Right lobe of liver (tissue), 6 donors: ENCODE measurements at regions not wholly inside any gene's neighbourhood (a gene's known extent, or its start where the extent isn't known, plus 50 kb on each side); places are given as distances from the start of the nearest gene placed in this dataset.

Experiments
- ATAC-seq, 4 donors: fragments of 200-7000 bp; cut with Tn5 transposase; one replicate each; pipeline ENCODE4 v1.9.1; 2020; ENCODE audit warnings: mild to moderate bottlenecking in 4 of 4, moderate library complexity in 4 of 4
- DNase-seq, 3 donors: peaks; one replicate each; pipeline ENCODE4 v3.0.0-alpha.2; 2020
- H3K27ac ChIP-seq, 3 donors: fragments of 200-600 bp; one replicate each; pipeline ENCODE4 v1.8.0; 2022
- H3K27me3 ChIP-seq, 2 donors: fragments of 200-600 bp; one replicate each; pipeline ENCODE4 v1.8.0; 2022
- H3K36me3 ChIP-seq, 4 donors: fragments of 200-600 bp; sonication (generic) in 1 of 4; one replicate each; pipeline versions ENCODE4 v1.5.1 to v1.8.0; 2017 to 2022; ENCODE audit warnings: control low read depth in 1 of 4
- H3K4me1 ChIP-seq, 4 donors: fragments of 200-600 bp; sonication (generic) in 1 of 4; one replicate each; pipeline versions ENCODE4 v1.5.1 to v1.8.0; 2017 to 2022; ENCODE audit warnings: control low read depth in 1 of 4
- H3K4me3 ChIP-seq, 3 donors: fragments of 200-600 bp; one replicate each; pipeline ENCODE4 v1.8.0; 2022
- H3K9me3 ChIP-seq, 4 donors: fragments of 200-600 bp; sonication (generic) in 1 of 4; one replicate each; pipeline versions ENCODE4 v1.5.1 to v1.8.0; 2017 to 2022; ENCODE audit warnings: control low read depth in 1 of 4
- POLR2A ChIP-seq: fragments of 450-650 bp; IDR thresholded peaks from one replicate; pipeline ENCODE4 v1.6.1; 2017; ENCODE audit warnings: antibody characterized with exemption, mild to moderate bottlenecking
- WGBS: methylation state at CpG from one replicate; pipeline ENCODE4 v1.1.6; 2018; ENCODE audit warnings: low coverage, low lambda C conversion rate; ENCODE audit not compliant: insufficient coverage; ENCODE audit errors: missing lambda C conversion rate; 5-methylcytosine and 5-hydroxymethylcytosine counted together
- intact Hi-C, 2 donors: fragments of 100-400 bp; cut with DNase I; formaldehyde crosslinking; loops; one replicate each; pipeline versions ENCODE4 v1.11.2 to v1.14.1; 2022
- TF ChIP-seq, protein P1 (sequence below), 4 donors: fragments of 200-600 bp in 3 of 4; fragments of 450-650 bp in 1 of 4; IDR thresholded peaks; one replicate each; pipeline versions ENCODE4 v1.5.1 to v1.8.0; 2016 to 2022; ENCODE audit warnings: antibody characterized with exemption in 4 of 4, mild to moderate bottlenecking in 2 of 4
- donor health status: DM: no; HTN: yes; CAD: no.
- donor health status: DM: no; HTN: no; CAD: no.
- donor health status: DM: no; HTN: no; CAD: no.
- donor health status: DM: no; HTN: yes; CAD: no.
- donor health status: DM: no; HTN: yes; CAD: no.

DNA sequence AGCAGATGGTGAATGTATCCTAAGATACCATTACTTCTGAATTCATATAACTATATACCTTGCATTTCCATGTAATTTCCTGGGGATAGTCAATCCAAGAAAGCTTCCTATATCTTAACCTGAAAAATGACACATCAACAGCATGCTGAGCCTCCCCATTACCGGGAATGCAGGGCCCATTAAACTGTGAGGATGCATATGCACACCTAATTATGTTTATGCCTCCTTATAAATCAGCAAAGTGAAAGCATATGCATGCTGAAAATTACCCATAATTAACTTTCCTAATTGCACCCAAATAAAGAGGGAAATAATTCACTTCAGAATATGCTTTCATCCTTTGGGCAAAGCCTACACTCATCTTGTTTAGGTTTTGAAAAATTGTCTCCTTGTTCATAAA lies 663.0 kb downstream of the KCNA4 start:
- ATAC-seq (no peak), DNase-seq (no peak)
- H3K4me3 ChIP-seq = no peak overlapping the region
- 50% methylated on average over 1 of the region's 1 CpG for WGBS
- H3K36me3 ChIP-seq = no peaks in the 10 kb centered on the region
- TF ChIP-seq, protein P1, sequence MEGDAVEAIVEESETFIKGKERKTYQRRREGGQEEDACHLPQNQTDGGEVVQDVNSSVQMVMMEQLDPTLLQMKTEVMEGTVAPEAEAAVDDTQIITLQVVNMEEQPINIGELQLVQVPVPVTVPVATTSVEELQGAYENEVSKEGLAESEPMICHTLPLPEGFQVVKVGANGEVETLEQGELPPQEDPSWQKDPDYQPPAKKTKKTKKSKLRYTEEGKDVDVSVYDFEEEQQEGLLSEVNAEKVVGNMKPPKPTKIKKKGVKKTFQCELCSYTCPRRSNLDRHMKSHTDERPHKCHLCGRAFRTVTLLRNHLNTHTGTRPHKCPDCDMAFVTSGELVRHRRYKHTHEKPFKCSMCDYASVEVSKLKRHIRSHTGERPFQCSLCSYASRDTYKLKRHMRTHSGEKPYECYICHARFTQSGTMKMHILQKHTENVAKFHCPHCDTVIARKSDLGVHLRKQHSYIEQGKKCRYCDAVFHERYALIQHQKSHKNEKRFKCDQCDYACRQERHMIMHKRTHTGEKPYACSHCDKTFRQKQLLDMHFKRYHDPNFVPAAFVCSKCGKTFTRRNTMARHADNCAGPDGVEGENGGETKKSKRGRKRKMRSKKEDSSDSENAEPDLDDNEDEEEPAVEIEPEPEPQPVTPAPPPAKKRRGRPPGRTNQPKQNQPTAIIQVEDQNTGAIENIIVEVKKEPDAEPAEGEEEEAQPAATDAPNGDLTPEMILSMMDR (IDR thresholded peaks at IDR 0.05) = no peak
- no peak for TF ChIP-seq POLR2A
- H3K27ac ChIP-seq = no peak overlapping the region
- no peaks in the 10 kb centered on the region for H3K27me3 ChIP-seq
- H3K9me3 ChIP-seq = no peaks in the 10 kb centered on the region
- no peaks in the 10 kb centered on the region for H3K4me1 ChIP-seq
- intact Hi-C loops = no loop called here

DNA sequence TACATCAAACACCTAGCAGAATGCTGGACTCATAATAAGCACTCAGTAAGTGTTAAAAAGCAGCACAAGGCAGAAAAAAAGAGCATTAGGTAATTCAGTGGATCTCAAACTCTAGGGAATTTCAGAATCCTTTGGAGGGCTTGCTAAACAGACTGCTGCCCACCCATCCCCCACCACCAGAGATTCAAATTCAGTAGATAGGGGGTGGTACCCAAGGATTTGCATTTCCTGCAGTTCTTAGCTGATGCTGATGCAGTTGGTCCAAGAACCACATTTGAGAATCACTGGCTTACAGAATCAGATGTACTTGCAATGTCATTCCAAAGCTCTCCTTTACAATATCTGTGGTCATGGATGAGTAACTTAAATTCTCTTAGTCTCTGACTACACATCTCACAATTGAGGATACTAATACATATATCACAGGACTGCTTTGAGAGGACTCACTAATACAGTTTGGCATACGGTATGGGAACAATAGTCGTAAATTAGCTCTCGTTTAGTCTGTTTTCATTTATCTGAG lies 664.5 kb downstream of the KCNA4 start:
- Histone ChIP-seq H3K4me1 (no peaks in the 10 kb centered on the region), H3K4me3 (no peak overlapping the region), H3K36me3 (no peaks in the 10 kb centered on the region), H3K27me3 (no peaks in the 10 kb centered on the region), H3K27ac (no peak overlapping the region), H3K9me3 (no peaks in the 10 kb centered on the region)
- no peak for DNase-seq
- ATAC-seq = no peak
- TF ChIP-seq POLR2A = no peak
- TF ChIP-seq, protein P1 (IDR thresholded peaks at IDR 0.05) = no peak
- 53% methylated on average over 3 of the region's 3 CpGs for WGBS
- intact Hi-C loops = no loop called here

DNA sequence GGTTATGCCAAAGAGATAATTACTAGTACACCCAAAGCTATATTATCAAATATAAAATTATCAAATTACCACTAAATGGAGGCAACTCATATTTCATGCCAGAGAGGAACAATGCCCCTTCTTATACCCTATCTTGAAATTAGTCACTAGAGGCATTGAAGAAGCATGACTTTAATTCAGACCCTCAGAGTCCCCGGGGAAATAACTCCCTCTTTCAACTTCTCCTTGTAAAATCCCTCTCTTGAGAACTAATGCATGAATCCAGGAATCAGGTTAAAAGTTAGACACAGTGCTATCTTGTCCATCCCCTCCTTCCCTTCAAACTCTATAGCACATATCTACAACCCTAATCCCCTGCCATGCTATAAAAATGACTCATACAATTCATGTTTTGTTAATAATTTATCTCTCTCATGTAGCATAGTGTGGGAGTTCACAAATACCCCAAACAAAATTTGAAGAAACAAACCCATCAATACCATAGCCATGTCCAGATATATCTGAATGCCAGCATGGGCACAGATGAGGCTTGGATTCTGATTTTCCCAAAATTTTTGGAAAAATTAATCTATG lies 665.4 kb downstream of the KCNA4 start:
- TF ChIP-seq, protein P1 (IDR thresholded peaks at IDR 0.05) = no peak
- no peak for TF ChIP-seq POLR2A
- no peak for ATAC-seq

DNA sequence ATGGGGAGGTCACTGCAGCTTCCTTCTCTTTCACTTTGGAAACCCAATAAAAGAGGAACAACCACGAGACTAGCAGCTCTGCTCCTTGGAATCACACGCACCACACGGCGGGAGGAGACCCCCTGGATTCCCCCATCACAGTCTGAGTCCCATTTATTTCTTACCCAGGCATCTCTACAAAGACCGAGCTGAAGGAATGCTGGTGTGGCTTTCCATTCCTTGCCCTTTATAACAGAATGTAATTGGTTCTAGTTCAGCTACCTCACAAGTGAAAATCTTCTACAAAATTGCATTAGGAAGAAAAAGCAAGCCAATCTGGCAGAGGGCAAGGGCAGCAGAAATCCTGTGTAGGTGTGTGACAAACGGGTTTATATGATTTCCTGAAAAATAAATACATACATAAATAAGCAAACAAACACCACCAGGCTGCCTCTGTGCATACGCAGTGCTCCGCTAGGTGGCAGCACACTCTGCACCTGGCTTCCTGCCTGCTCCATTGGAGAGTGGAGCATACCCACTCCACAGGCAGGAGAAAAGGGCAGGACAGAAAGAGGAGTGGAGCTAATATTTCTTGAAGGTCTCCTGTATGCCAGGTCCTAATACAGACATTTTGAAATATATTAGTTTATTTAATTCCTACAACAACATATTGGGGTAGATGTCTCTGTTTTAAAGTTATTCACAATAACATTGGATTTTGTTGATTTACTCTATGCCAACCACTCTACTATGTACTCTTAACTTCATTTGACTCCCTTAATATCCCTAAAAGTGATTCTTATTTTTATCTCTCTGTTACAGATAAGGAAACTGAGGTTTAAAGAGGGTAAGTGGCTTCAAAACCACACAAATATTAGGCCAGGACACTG lies 673.1 kb downstream of the KCNA4 start:
- H3K27me3 ChIP-seq = no peaks in the 10 kb centered on the region
- H3K9me3 ChIP-seq = no peaks in the 10 kb centered on the region
- intact Hi-C loops = no loop called here
- H3K27ac ChIP-seq = no peak overlapping the region
- peak; percentile 61 to 68 (median 63) for DNase-seq
- no peak overlapping the region for H3K4me3 ChIP-seq
- peak; percentile 96 to 97 (median 97) for ATAC-seq
- 10% methylated on average over 8 of the region's 8 CpGs for WGBS
- TF ChIP-seq, protein P1 (IDR thresholded peaks at IDR 0.05) = peak; percentile 51 to 97 (median 94)
- TF ChIP-seq POLR2A = no peak
- no peaks in the 10 kb centered on the region for H3K36me3 ChIP-seq
- H3K4me1 ChIP-seq = no peaks in the 10 kb centered on the region

More for the DNA sequence above, 665.4 kb downstream of the KCNA4 start:
- Histone ChIP-seq H3K36me3 (no peaks in the 10 kb centered on the region), H3K27me3 (no peaks in the 10 kb centered on the region), H3K27ac (no peak overlapping the region), H3K4me3 (no peak overlapping the region), H3K4me1 (no peaks in the 10 kb centered on the region), H3K9me3 (no peaks in the 10 kb centered on the region)
- DNase-seq = no peak
- intact Hi-C loops = no loop called here
- 54% methylated on average over 1 of the region's 1 CpG for WGBS
